PC-9 (cell line): ENCODE measurements at regions not wholly inside any gene's neighbourhood (a gene's known extent, or its start where the extent isn't known, plus 50 kb on each side); places are given as distances from the start of the nearest gene placed in this dataset.

Source experiments
- BruUV-seq: library from RNA; stranded (reverse); fragments of 400-500 nt; replicated peaks from 2 replicates; lab custom pipeline; 2021; lab: Mats Ljungman, UMichigan
- CTCF ChIA-PET: fragments of 300-600 bp; sonication (Branson Sonifier 250); formaldehyde crosslinking; loops from one replicate; lab custom pipeline; 2022; ENCODE audit warnings: antibody characterized with exemption; lab: Charles Lee
- POLR2A ChIA-PET: fragments of 300-600 bp; sonication (Branson Sonifier 250); formaldehyde crosslinking; loops from one replicate; lab custom pipeline; 2022; ENCODE audit warnings: antibody characterized with exemption; ENCODE audit not compliant: unreplicated experiment; lab: Charles Lee
- DNase-seq, 2 experiments: peaks; one replicate each; pipeline versions ENCODE4 v3.0.0 to v3.0.0-alpha.2; 2015 to 2022; ENCODE audit warnings: mixed read lengths in 1 of 2
- H2AFZ ChIP-seq: fragments of 200-600 bp; sonication (generic); 2 replicates; pipeline ENCODE4 v1.8.1; 2017; ENCODE audit warnings: antibody characterized with exemption
- H3F3A ChIP-seq: fragments of 200-600 bp; sonication (generic); 2 replicates; pipeline ENCODE4 v1.8.1; 2017; ENCODE audit warnings: antibody characterized with exemption, mild to moderate bottlenecking, low read depth; ENCODE audit not compliant: insufficient read depth
- H3K27ac ChIP-seq: fragments of 200-600 bp; sonication (generic); 2 replicates; pipeline ENCODE4 v1.6.1; 2016; ENCODE audit warnings: mixed run types
- H3K27me3 ChIP-seq: fragments of 200-600 bp; sonication (generic); 2 replicates; pipeline ENCODE4 v1.6.1; 2016; ENCODE audit warnings: low read depth, mixed run types; ENCODE audit not compliant: insufficient read depth
- H3K36me3 ChIP-seq: fragments of 200-600 bp; sonication (generic); 2 replicates; pipeline ENCODE4 v1.6.1; 2016; ENCODE audit warnings: low read depth, mixed run types
- H3K4me1 ChIP-seq: fragments of 200-600 bp; sonication (generic); replicated peaks from 2 replicates; pipeline ENCODE4 v1.6.1; 2016; ENCODE audit warnings: mixed run types; ENCODE audit not compliant: insufficient read depth
- H3K4me2 ChIP-seq: fragments of 200-600 bp; sonication (generic); 2 replicates; pipeline ENCODE4 v1.6.1; 2017; ENCODE audit warnings: mixed run types
- H3K4me3 ChIP-seq: fragments of 200-600 bp; sonication (generic); 2 replicates; pipeline ENCODE4 v1.6.1; 2016; ENCODE audit warnings: mixed run types
- H3K79me2 ChIP-seq: fragments of 200-600 bp; sonication (generic); 2 replicates; pipeline ENCODE4 v1.6.1; 2017; ENCODE audit warnings: low read depth, mixed run types
- H3K9me2 ChIP-seq: fragments of 200-600 bp; sonication (generic); 2 replicates; pipeline ENCODE4 v1.8.1; 2017; ENCODE audit warnings: mild to moderate bottlenecking; ENCODE audit not compliant: insufficient read depth
- H3K9me3 ChIP-seq: fragments of 200-600 bp; sonication (generic); 2 replicates; pipeline ENCODE4 v1.8.1; 2016; ENCODE audit warnings: low read depth; ENCODE audit not compliant: insufficient read depth
- H4K20me1 ChIP-seq: fragments of 200-600 bp; sonication (generic); 2 replicates; pipeline ENCODE4 v1.8.1; 2017; ENCODE audit not compliant: insufficient read depth
- CTCF ChIP-seq: fragments of 200-600 bp; sonication (generic); conservative IDR thresholded peaks from 2 replicates; pipeline ENCODE4 v1.6.1; 2017; ENCODE audit warnings: mixed run types, antibody characterized with exemption, mild to moderate bottlenecking, moderate library complexity
- EZH2 ChIP-seq: fragments of 200-600 bp; sonication (generic); IDR thresholded peaks from 2 replicates; pipeline ENCODE4 v1.8.0; 2017; ENCODE audit warnings: antibody characterized with exemption, low read depth
- intact Hi-C: fragments of 100-400 bp; cut with micrococcal nuclease; formaldehyde crosslinking; loops from one replicate; pipeline ENCODE4 v1.10.0; 2022; ENCODE audit not compliant: unreplicated experiment

- Histone ChIP-seq H3K9me3 (no peaks in the 10 kb centered on the region), H3K4me1 (no peaks in the 10 kb centered on the region), H3K4me2 (no peak overlapping the region), H3K4me3 (no peak overlapping the region), H3F3A (no peaks in the 10 kb centered on the region), H3K9me2 (no peaks in the 10 kb centered on the region), H2AFZ (no peak overlapping the region), H4K20me1 (no peaks in the 10 kb centered on the region), H3K27me3 (no peaks in the 10 kb centered on the region), H3K79me2 (no peaks in the 10 kb centered on the region), H3K27ac (no peak overlapping the region), H3K36me3 (no peaks in the 10 kb centered on the region)
- no TSS peak for BruUV-seq
- TF ChIP-seq CTCF (no peak), EZH2 (no peak)
- no peak for DNase-seq
- intact Hi-C loops: no loop called here
- CTCF ChIA-PET: no interaction called here
- POLR2A ChIA-PET: no interaction called here
Measured at GRCh38 chr2:184294831-184295230, 303.5 kb upstream of the ZNF804A start.

- Histone ChIP-seq H3K4me1 (no peaks in the 10 kb centered on the region), H3K4me2 (no peak overlapping the region), H3K4me3 (no peak overlapping the region), H3K9me3 (no peaks in the 10 kb centered on the region), H3K27ac (no peak overlapping the region), H2AFZ (no peak overlapping the region), H3K27me3 (no peaks in the 10 kb centered on the region), H3K9me2 (no peaks in the 10 kb centered on the region), H3K79me2 (no peaks in the 10 kb centered on the region), H3F3A (no peaks in the 10 kb centered on the region), H3K36me3 (no peaks in the 10 kb centered on the region), H4K20me1 (no peaks in the 10 kb centered on the region)
- CTCF ChIA-PET: no interaction called here
- intact Hi-C loops: no loop called here
- BruUV-seq: no TSS peak
- TF ChIP-seq CTCF (no peak), EZH2 (no peak)
- no peak for DNase-seq
- POLR2A ChIA-PET: no interaction called here
Measured at GRCh38 chr2:184297085-184297484, 301.2 kb upstream of the ZNF804A start.

GRCh38 chr2:184302506-184302905, 295.8 kb upstream of the ZNF804A start:
- no peaks in the 10 kb centered on the region for H3K4me1 ChIP-seq
- no peaks in the 10 kb centered on the region for H3K9me2 ChIP-seq
- no peaks in the 10 kb centered on the region for H4K20me1 ChIP-seq
- H2AFZ ChIP-seq: no peak overlapping the region
- BruUV-seq: no TSS peak
- H3K79me2 ChIP-seq: no peaks in the 10 kb centered on the region
- H3F3A ChIP-seq: no peaks in the 10 kb centered on the region
- no peaks in the 10 kb centered on the region for H3K27me3 ChIP-seq
- H3K36me3 ChIP-seq: no peaks in the 10 kb centered on the region
- POLR2A ChIA-PET: no interaction called here
- H3K9me3 ChIP-seq: no peaks in the 10 kb centered on the region
- no peak overlapping the region for H3K4me3 ChIP-seq
- DNase-seq: no peak
- no peak overlapping the region for H3K4me2 ChIP-seq
- intact Hi-C loops: no loop called here
- no peak overlapping the region for H3K27ac ChIP-seq
- CTCF ChIA-PET: no interaction called here
- TF ChIP-seq EZH2 (no peak), CTCF (no peak)
